HEK293 (cell line): ENCODE measurements at regions not wholly inside any gene's neighbourhood (a gene's known extent, or its start where the extent isn't known, plus 50 kb on each side); places are given as distances from the start of the nearest gene placed in this dataset.

Source experiments
- REST ChIP-seq: fragments of 450-650 bp; formaldehyde crosslinking; IDR thresholded peaks from 2 replicates; pipeline ENCODE4 v1.5.1; 2016; ENCODE audit warnings: missing biosample characterization, missing genetic modification characterization
- TF ChIP-seq, protein P1 (sequence below): fragments of 450-650 bp; formaldehyde crosslinking; IDR thresholded peaks from 2 replicates; pipeline ENCODE4 v1.5.1; 2016; ENCODE audit warnings: missing biosample characterization, missing genetic modification characterization

- TF ChIP-seq, protein P1, sequence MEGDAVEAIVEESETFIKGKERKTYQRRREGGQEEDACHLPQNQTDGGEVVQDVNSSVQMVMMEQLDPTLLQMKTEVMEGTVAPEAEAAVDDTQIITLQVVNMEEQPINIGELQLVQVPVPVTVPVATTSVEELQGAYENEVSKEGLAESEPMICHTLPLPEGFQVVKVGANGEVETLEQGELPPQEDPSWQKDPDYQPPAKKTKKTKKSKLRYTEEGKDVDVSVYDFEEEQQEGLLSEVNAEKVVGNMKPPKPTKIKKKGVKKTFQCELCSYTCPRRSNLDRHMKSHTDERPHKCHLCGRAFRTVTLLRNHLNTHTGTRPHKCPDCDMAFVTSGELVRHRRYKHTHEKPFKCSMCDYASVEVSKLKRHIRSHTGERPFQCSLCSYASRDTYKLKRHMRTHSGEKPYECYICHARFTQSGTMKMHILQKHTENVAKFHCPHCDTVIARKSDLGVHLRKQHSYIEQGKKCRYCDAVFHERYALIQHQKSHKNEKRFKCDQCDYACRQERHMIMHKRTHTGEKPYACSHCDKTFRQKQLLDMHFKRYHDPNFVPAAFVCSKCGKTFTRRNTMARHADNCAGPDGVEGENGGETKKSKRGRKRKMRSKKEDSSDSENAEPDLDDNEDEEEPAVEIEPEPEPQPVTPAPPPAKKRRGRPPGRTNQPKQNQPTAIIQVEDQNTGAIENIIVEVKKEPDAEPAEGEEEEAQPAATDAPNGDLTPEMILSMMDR (tag by site-specific recombination): no peak
- TF ChIP-seq REST (tag by site-specific recombination): no peak
Measured at GRCh38 chr12:98439471-98439951, 75.9 kb upstream of the TMPO start.
